Natural killer cell treated with Interleukin-12 subunit alpha and Interleukin-12 subunit beta and Interleukin-15 and Interleukin-18, amount 100 ng/mL, for 72 hours (primary cell): ENCODE measurements at regions not wholly inside any gene's neighbourhood (a gene's known extent, or its start where the extent isn't known, plus 50 kb on each side); places are given as distances from the start of the nearest gene placed in this dataset.

Experiments
- ATAC-seq, 2 donors: fragments of 150-1000 bp; cut with Tn5 transposase in 1 of 2; sonication (Bioruptor Pico), chemical (Tn5 transposase) in 1 of 2; 2 replicates each; pipeline ENCODE4 v1.10.0; 2021
- DNase-seq: peaks from one replicate; pipeline ENCODE4 v3.0.0; 2022; ENCODE audit warnings: low spot score
- H3K27ac Mint-ChIP-seq, 2 donors: 1 replicate in 1 of 2; 2 replicates in 1 of 2; pipeline ENCODE4 v1.8.0; 2022; ENCODE audit warnings: mixed read lengths in 2 of 2, mild to moderate bottlenecking in 1 of 2, moderate library complexity in 1 of 2
- H3K27me3 Mint-ChIP-seq, 2 donors: 1 replicate in 1 of 2; 2 replicates in 1 of 2; pipeline ENCODE4 v1.8.0; 2022; ENCODE audit warnings: mixed read lengths in 2 of 2
- H3K36me3 Mint-ChIP-seq: one replicate; pipeline ENCODE4 v1.8.0; 2022; ENCODE audit warnings: mixed read lengths
- H3K4me1 Mint-ChIP-seq, 2 donors: 1 replicate in 1 of 2; 2 replicates in 1 of 2; pipeline ENCODE4 v1.8.0; 2022; ENCODE audit warnings: low read depth in 2 of 2, mixed read lengths in 2 of 2, mild to moderate bottlenecking in 1 of 2
- H3K4me3 Mint-ChIP-seq: one replicate; pipeline ENCODE4 v1.8.0; 2022; ENCODE audit warnings: mixed read lengths
- H3K9me3 Mint-ChIP-seq: 2 replicates; pipeline ENCODE4 v1.8.0; 2022; ENCODE audit warnings: mixed read lengths

GRCh38 chr10:111249925-111250324, 173.1 kb downstream of the ADRA2A start:
- no peaks in the 10 kb centered on the region for H3K4me1 Mint-ChIP-seq
- DNase-seq (no peak), ATAC-seq (no peak)
- H3K27me3 Mint-ChIP-seq = peaks cover 11 to 33% of the 10 kb centered on the region in 2 donors
- no peak overlapping the region for H3K4me3 Mint-ChIP-seq
- H3K36me3 Mint-ChIP-seq = no peaks in the 10 kb centered on the region
- H3K9me3 Mint-ChIP-seq = no peaks in the 10 kb centered on the region
- no peak overlapping the region for H3K27ac Mint-ChIP-seq

GRCh38 chr10:111261081-111261615, 184.3 kb downstream of the ADRA2A start:
- Mint-ChIP-seq H3K36me3 (no peaks in the 10 kb centered on the region), H3K27me3 (peaks cover 14 to 16% of the 10 kb centered on the region in 2 donors), H3K4me3 (no peak overlapping the region), H3K4me1 (no peaks in the 10 kb centered on the region), H3K9me3 (no peaks in the 10 kb centered on the region), H3K27ac (no peak overlapping the region)
- DNase-seq (no peak), ATAC-seq (no peak)

- no peak for ATAC-seq
- DNase-seq = no peak
- no peaks in the 10 kb centered on the region for H3K36me3 Mint-ChIP-seq
- H3K27me3 Mint-ChIP-seq = peaks cover 17 to 42% of the 10 kb centered on the region in 2 donors
- no peak overlapping the region for H3K4me3 Mint-ChIP-seq
- H3K27ac Mint-ChIP-seq = no peak overlapping the region
- H3K9me3 Mint-ChIP-seq = no peaks in the 10 kb centered on the region
- no peaks in the 10 kb centered on the region for H3K4me1 Mint-ChIP-seq
Measured at GRCh38 chr10:111265341-111265740, 188.5 kb downstream of the ADRA2A start.

GRCh38 chr10:111266165-111266564, 189.3 kb downstream of the ADRA2A start:
- ATAC-seq (no peak), DNase-seq (no peak)
- peaks cover 21 to 49% of the 10 kb centered on the region in 2 donors for H3K27me3 Mint-ChIP-seq
- no peaks in the 10 kb centered on the region for H3K9me3 Mint-ChIP-seq
- no peak overlapping the region for H3K4me3 Mint-ChIP-seq
- H3K36me3 Mint-ChIP-seq = no peaks in the 10 kb centered on the region
- no peaks in the 10 kb centered on the region for H3K4me1 Mint-ChIP-seq
- no peak overlapping the region for H3K27ac Mint-ChIP-seq

GRCh38 chr10:111267673-111268072, 190.8 kb downstream of the ADRA2A start:
- ATAC-seq (no peak), DNase-seq (no peak)
- Mint-ChIP-seq H3K4me1 (no peaks in the 10 kb centered on the region), H3K27ac (no peak overlapping the region), H3K36me3 (no peaks in the 10 kb centered on the region), H3K9me3 (no peaks in the 10 kb centered on the region), H3K27me3 (peaks cover 22 to 53% of the 10 kb centered on the region in 2 donors), H3K4me3 (no peak overlapping the region)

GRCh38 chr10:111273235-111273634, 196.4 kb downstream of the ADRA2A start:
- no peak overlapping the region for H3K4me3 Mint-ChIP-seq
- no peak overlapping the region for H3K27ac Mint-ChIP-seq

GRCh38 chr10:111273635-111274034, 196.8 kb downstream of the ADRA2A start:
- no peaks in the 10 kb centered on the region for H3K4me1 Mint-ChIP-seq
- no peak for ATAC-seq

More at GRCh38 chr10:111273235-111273634, 196.4 kb downstream of the ADRA2A start:
- H3K36me3 Mint-ChIP-seq = no peaks in the 10 kb centered on the region
- DNase-seq (no peak), ATAC-seq (no peak)
- H3K27me3 Mint-ChIP-seq = peaks cover 17 to 50% of the 10 kb centered on the region in 2 donors
- H3K4me1 Mint-ChIP-seq = no peaks in the 10 kb centered on the region
- H3K9me3 Mint-ChIP-seq = no peaks in the 10 kb centered on the region

GRCh38 chr10:111275091-111275490, 198.3 kb downstream of the ADRA2A start:
- Mint-ChIP-seq H3K27me3 (peaks cover 12 to 38% of the 10 kb centered on the region in 2 donors), H3K36me3 (no peaks in the 10 kb centered on the region), H3K4me1 (no peaks in the 10 kb centered on the region), H3K27ac (no peak overlapping the region), H3K9me3 (no peaks in the 10 kb centered on the region), H3K4me3 (no peak overlapping the region)
- no peak for ATAC-seq
- no peak for DNase-seq

More at GRCh38 chr10:111273635-111274034, 196.8 kb downstream of the ADRA2A start:
- DNase-seq = no peak
- H3K9me3 Mint-ChIP-seq = no peaks in the 10 kb centered on the region
- H3K27ac Mint-ChIP-seq = no peak overlapping the region
- no peak overlapping the region for H3K4me3 Mint-ChIP-seq
- peaks cover 16 to 46% of the 10 kb centered on the region in 2 donors for H3K27me3 Mint-ChIP-seq
- H3K36me3 Mint-ChIP-seq = no peaks in the 10 kb centered on the region

GRCh38 chr10:111277661-111278060, 200.8 kb downstream of the ADRA2A start:
- Mint-ChIP-seq H3K4me1 (no peaks in the 10 kb centered on the region), H3K27me3 (peaks cover 12 to 26% of the 10 kb centered on the region in 2 donors), H3K36me3 (no peaks in the 10 kb centered on the region), H3K4me3 (no peak overlapping the region), H3K9me3 (no peaks in the 10 kb centered on the region), H3K27ac (no peak overlapping the region)
- DNase-seq (no peak), ATAC-seq (no peak)

- ATAC-seq (no peak), DNase-seq (no peak)
- Mint-ChIP-seq H3K27me3 (peaks cover 8 to 20% of the 10 kb centered on the region in 2 donors), H3K27ac (no peak overlapping the region), H3K4me3 (no peak overlapping the region), H3K9me3 (no peaks in the 10 kb centered on the region), H3K4me1 (no peaks in the 10 kb centered on the region), H3K36me3 (no peaks in the 10 kb centered on the region)
Measured at GRCh38 chr10:111278266-111278665, 201.4 kb downstream of the ADRA2A start.

- Mint-ChIP-seq H3K4me3 (no peak overlapping the region), H3K4me1 (no peaks in the 10 kb centered on the region), H3K27ac (no peak overlapping the region), H3K9me3 (no peaks in the 10 kb centered on the region), H3K36me3 (no peaks in the 10 kb centered on the region), H3K27me3 (peaks cover 5 to 10% of the 10 kb centered on the region in 2 donors)
- DNase-seq (no peak), ATAC-seq (no peak)
Measured at GRCh38 chr10:111281516-111281915, 204.7 kb downstream of the ADRA2A start.

- Mint-ChIP-seq H3K4me1 (no peaks in the 10 kb centered on the region), H3K9me3 (no peaks in the 10 kb centered on the region), H3K36me3 (no peaks in the 10 kb centered on the region), H3K27ac (no peak overlapping the region), H3K4me3 (no peak overlapping the region), H3K27me3 (peaks cover 3 to 23% of the 10 kb centered on the region in 2 donors)
- no peak for ATAC-seq
- DNase-seq = no peak
Measured at GRCh38 chr10:111289461-111289860, 212.6 kb downstream of the ADRA2A start.

GRCh38 chr10:111290649-111291048, 213.8 kb downstream of the ADRA2A start:
- Mint-ChIP-seq H3K36me3 (no peaks in the 10 kb centered on the region), H3K9me3 (no peaks in the 10 kb centered on the region), H3K27ac (no peak overlapping the region), H3K4me1 (no peaks in the 10 kb centered on the region), H3K27me3 (peaks cover 9 to 35% of the 10 kb centered on the region in 2 donors), H3K4me3 (no peak overlapping the region)
- DNase-seq (no peak), ATAC-seq (no peak)

GRCh38 chr10:111295788-111296187, 219.0 kb downstream of the ADRA2A start:
- ATAC-seq (no peak), DNase-seq (no peak)
- H3K36me3 Mint-ChIP-seq = no peaks in the 10 kb centered on the region
- H3K27me3 Mint-ChIP-seq = peaks cover 11 to 41% of the 10 kb centered on the region in 2 donors
- no peak overlapping the region for H3K4me3 Mint-ChIP-seq
- no peaks in the 10 kb centered on the region for H3K4me1 Mint-ChIP-seq
- H3K9me3 Mint-ChIP-seq = no peaks in the 10 kb centered on the region
- no peak overlapping the region for H3K27ac Mint-ChIP-seq

- Mint-ChIP-seq H3K9me3 (no peaks in the 10 kb centered on the region), H3K36me3 (no peaks in the 10 kb centered on the region), H3K27me3 (peaks cover 18 to 55% of the 10 kb centered on the region in 2 donors), H3K27ac (no peak overlapping the region), H3K4me3 (no peak overlapping the region), H3K4me1 (no peaks in the 10 kb centered on the region)
- ATAC-seq (no peak), DNase-seq (no peak)
Measured at GRCh38 chr10:111297351-111297848, 220.6 kb downstream of the ADRA2A start.
